Occipital lobe (tissue), 1 donor: ENCODE measurements at regions not wholly inside any gene's neighbourhood (a gene's known extent, or its start where the extent isn't known, plus 50 kb on each side); places are given as distances from the start of the nearest gene placed in this dataset.

ENCODE experiments used
- DNase-seq: peaks from one replicate; lab custom pipeline; 2025; lab: John Stamatoyannopoulos, UW

DNA sequence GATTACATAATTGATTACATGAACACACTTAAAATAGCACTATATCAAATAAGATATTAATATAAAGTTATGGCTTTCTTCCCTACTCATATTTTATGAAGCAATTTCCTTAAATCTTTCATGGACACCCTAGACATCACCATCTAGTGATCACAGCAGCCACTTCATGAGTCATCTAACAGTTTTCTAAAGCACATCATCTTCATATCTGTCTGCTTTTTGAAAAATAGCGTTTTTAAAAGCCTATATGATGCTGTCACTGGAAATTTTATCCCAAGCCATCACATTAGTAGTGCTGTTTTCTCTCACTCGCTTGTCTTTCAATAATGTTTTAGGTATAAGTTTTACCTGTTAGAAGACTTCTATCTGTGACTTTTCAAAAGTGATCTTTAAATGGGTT lies 326.1 kb downstream of the SLITRK6 start:
- no peak for DNase-seq

DNA sequence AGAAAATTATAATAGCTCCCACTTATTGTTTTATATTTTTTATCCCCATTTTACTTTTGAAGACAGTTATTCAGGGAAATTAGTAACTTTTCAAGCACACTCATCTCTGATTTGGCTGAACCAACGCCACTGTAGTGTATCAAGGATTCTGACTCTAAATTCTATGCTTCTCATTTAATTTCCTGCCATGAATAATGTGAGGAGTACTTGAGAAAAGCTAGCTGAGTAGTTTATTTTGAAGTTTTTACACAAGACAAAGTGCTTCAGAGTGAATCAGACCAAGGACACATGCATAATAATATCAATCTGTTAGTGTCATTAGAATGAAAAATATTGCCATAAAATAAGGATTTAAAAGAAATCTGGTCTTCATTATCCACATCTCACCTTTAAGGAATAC lies 329.9 kb downstream of the SLITRK6 start:
- DNase-seq: no peak

DNA sequence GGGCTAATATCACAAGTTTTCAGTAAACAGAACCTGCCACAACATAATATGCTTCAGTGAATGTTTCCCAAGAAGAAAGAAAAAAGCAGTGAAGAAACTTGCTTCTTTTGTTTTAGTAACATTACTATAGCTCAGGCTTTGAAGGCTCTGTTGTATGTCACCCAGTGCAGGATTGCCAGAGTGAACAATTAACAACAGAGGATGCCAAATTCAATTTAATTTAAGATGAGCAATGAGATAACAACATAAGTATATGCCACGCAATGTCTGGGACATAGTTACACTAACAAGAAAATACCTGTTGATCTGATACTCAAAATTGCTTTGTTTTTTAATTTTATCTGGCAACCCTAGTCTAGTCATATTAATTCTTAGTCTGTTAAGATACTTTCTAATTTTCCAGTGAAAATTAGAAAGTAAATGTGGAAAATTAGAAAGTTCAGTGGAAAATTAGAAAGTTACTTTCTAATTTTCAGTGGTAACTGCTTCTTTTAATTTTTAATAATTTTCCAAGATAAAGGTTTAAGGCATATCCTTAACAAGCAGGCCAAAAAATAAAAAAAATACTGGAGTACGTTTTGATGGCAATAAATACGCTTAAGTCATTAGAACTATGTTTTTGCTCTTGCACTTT lies 336.3 kb downstream of the SLITRK6 start:
- no peak for DNase-seq

DNA sequence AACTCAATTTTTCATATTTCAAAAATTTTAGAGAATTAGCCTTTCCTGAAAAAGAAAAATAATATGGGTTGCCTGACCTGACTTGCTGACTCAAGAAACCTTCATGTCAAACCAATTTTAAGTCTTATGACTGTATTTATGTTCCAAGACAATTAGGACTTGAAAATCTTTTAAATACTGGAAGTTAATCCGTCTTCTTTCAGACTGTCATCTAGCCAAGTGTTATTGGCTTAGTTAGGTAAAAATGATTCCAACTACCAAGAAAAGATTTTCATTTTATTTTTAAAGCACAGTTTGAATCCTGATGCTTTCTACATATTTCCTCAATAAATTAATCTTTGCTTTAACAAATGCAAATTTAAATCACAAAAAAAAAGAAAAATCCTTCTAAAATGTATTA lies 337.6 kb downstream of the SLITRK6 start:
- no peak for DNase-seq

DNA sequence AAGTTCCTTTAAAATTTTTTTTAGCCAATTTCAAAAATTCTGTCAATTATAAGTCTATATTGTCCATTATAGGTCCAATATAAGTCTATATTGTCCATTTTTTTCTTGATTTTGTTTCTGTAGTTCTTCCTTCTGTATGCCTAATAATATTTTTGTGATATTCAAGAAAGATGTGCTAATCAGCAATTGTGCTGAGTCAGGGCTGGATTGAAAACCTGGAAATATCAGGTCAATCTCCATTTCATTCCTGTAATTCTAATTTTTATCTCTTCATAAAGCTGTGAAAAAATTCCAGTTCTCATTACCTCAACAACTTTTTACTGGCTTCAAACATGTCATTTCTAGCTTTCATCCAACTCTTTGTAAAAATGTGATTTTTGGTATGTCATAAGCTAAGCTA lies 353.7 kb downstream of the SLITRK6 start:
- no peak for DNase-seq

DNA sequence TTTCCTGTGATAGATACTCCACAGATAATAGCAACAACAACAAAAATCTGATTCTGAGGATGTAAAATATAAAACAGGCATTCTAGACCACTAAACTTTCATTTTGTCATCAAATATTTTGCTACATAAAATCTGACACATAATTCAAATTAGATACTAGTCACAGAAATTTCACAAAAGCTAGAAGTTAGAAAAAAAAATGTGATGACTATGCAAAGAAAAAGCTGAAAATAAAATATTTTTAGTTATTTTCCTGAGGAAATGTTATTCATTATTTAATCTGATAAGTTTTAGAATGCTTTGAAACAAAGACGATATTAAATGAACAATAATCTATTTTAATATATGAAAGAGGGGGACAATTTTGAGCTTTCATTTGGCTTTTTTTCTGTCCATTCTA lies 357.2 kb downstream of the SLITRK6 start:
- no peak for DNase-seq

DNA sequence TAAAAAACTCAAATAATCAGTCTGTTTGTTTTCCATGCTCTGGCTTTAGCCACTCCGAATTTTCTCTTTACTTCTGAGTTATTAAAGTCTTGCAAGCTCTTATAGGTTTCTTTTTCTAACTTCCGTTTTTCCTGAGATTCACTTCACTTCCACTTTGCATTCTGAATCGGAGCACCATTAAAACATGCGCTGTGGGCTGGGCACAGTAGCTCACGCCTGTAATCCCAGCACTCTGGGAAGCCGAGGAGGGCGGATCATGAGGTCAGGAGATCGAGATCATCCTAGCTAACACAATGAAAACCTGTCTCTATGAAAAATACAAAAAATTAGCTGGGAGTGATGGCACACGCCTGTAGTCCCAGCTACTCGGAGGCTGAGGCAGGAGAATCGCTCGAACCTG lies 357.9 kb downstream of the SLITRK6 start:
- no peak for DNase-seq

DNA sequence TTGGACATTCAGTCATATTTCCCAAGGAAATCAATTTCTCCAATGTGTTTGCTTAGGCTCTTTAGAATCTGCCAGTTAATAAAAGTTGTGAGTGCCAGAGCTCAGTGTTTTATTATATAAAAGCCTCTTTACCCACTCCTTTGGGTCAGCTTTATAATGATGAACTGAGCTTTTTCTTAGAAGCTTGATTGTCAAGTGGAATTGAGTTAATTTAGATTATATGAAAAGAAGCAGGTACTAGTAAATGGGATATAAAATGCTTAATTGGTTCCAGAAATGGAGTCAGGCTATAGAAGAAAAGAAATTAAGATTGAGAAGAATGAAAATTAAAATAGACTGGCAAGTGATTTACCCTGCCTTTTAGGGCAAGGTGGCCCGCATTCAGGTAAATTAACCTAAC lies 363.2 kb downstream of the SLITRK6 start:
- no peak for DNase-seq

DNA sequence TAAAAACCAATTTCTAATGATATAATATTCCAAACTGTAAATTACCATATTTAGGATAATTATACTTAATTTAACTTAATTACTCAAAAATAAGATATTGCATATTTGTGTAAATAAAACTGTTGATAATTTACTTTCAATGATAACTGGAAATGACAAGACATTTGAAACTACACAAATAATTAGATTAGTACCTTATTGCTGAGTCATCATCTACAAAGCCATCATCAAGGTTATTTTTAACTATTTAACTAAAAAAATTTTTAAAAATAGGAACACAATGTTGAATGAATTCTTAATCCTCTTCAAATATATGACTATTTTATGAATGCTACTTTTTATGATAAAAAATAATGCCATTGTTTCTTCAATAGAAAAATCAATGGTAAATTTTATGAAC lies 364.3 kb downstream of the SLITRK6 start:
- no peak for DNase-seq

DNA sequence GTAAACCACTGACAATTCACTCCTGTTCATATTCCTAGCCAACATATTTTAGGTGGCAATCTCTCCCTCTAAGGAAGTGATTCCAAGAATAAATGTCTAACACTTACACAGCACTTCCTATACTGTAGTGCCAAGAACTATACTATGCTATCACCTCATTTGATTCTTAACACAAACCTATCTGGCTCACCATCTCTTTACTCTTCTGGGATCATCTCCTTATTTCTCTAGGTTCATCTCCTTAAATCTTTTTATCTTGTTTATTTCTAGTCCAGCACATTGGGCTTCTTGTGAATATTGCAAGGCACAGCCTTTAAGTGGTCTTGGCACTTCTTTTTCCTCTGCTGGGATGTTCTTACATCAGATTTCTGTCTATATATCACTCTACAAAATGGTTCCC lies 366.3 kb downstream of the SLITRK6 start:
- no peak for DNase-seq

DNA sequence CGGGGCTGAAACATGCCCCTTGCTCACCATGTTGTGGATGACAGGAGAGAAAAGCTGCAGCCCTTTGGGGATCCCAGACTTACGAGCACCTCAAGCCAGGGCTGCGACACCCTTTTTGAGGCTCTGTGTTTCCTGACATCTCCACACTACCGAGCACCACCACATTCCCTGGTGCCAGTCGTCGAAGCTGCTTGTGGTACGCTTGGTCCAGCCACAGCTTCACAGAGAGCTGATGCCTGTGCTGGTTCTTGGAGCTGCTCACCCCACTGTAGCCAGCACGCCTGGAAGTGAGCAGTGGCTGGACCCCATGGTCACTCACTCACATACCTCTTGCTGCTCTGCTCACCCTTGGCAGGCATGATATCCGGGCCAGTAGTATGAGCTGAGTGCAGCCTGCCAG lies 367.5 kb downstream of the SLITRK6 start:
- DNase-seq: no peak

DNA sequence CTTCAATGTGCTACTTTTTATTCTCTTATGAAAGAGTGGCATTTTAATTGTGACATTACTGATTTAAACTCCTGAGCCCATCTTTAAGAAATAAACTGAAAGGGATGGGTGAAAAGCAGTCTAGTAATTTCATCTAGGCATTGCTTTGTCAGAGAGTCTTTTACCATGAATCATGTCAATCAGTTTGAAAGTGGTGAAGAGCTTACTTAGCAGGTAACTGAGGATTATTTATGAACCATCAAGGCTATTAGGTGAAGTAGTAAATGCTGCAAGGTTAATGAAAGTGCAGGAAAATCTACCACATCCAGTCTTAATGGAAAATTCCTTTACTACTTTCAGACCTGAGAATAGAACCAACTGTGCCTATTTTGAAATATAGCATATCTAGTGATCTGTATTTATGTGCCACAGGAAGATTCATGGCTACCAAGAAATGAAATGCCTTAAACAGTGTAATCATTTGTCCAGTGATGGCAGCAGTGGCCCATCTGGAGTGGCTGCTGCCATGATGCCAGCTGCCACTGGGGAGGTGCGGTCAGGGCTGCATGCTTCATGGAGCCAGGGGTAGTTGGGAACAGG lies 368.9 kb downstream of the SLITRK6 start:
- no peak for DNase-seq

DNA sequence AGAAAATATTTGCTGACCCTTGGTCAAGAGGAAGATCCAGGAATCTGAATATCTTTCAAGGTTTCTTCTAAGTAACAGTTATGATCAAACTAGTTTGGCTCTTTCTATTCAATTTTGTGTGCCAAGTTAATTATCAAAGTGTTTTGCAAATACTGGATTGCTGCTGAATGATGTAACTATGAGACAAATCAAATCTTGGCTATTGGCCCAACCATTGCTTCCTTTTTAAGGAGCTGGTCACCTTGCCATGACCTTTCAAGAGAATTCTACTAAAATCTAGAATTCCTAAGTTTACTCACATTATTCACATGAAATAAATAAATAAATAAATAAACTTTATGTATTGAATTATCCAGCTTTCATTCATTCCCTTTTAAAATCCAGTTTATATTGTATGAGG lies 371.8 kb downstream of the SLITRK6 start:
- no peak for DNase-seq

DNA sequence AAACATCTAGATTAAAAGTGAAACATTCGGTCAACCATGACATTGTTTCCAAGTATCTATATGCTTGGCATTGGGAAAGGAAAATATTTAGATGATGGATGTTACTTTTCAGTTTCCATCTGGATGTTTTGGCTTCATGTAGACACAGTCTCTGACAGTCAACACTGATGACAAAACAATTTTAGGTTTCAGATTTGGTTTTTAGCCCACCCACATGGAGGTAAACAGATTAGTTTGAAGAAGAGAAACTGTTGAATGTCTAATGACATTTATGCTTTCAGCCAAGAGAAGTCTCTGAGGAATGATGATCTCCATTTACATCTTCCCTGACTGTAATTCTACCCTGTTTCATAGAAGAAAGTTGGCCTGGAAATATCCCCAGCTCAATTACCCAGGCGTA lies 379.1 kb downstream of the SLITRK6 start:
- DNase-seq: no peak

DNA sequence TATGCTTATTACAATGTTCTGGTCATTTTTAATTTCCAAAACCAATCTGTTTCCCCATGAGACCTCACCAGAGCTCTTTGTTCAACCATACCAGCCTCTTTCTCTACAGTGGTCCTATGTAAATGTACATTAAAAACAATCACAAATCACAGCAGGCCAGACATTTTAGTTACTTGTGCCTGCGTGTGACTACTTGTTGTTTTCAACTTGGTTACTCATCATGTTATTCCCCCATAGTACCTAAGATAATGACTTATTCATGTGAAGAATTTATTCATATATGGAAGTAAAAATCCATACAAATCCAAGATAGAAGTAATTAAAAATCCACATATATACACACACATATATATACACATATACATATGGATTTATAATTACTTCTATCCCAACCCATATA lies 379.6 kb downstream of the SLITRK6 start:
- DNase-seq: no peak

DNA sequence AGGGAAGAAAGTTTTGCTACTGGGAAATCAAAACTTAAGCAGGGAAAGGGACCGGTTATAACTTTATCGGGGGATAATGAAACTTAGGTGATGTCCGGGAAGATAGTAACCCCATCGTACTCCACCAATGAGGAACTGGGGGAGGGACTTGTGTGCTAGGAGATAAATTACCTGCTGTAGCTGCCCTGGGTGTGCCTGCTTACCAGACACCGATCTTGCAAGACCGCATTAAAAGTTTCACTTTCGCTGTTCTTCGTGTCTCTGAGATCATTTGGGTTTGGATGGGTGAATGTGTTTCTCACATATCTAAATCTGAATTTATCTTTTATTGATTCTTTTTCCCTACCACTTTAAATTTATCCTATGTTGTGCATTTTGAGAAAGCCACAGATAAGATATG lies 381.4 kb downstream of the SLITRK6 start:
- DNase-seq: no peak

DNA sequence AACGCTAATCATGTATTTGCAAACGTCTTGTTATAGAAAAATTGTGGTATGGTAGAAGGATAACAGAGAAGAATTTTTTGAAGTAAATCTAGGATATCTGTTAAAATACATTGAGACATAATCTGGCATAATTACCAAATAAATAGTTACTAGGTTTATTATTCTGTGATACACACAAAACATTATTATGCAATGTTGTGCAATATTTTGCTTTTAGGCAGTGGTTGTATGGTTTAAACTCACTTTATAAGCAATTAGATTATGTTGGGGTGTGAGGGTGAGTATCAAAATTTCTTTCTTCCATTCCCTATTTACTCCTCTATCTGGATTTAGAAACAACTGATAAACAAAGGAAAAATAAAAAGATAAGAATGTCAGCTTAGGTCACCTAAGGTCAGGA lies 385.6 kb downstream of the SLITRK6 start:
- no peak for DNase-seq

DNA sequence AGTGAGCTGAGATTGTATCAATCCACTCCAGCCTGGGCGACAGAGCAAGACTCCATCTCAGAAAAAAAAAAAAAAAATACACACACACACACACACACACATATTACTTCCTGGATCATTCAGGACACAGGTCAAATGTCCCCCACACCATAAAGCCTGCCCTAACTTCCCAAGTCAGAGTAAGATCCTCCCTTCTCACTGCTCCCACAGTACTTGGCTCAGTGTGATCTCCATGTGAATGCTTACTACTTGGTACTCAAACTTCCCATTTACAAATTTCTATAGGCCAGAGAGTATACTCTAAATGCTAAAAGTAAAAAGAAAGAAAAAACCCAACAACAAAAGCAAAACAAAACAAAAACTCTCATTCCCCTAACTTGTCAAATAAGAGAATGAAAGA lies 386.8 kb downstream of the SLITRK6 start:
- DNase-seq: no peak

DNA sequence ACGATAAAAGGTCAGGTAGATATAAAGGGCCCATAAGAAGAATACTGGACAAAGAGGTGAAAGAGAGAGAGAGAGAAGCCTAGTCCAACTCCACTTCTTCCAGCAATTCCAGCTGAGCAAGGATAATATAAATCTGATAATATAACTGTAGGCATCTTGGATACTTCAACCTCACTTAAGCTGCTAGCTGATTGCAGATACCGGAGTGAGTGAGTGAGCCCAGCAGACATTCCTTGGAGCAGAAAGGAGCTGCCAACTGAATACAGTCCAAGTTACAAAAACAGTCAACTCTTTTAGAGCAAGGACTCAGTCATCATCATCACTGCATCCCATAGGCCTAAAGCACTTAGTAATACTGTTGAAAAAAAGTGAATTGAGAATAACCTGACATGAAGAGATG lies 387.6 kb downstream of the SLITRK6 start:
- DNase-seq: no peak

DNA sequence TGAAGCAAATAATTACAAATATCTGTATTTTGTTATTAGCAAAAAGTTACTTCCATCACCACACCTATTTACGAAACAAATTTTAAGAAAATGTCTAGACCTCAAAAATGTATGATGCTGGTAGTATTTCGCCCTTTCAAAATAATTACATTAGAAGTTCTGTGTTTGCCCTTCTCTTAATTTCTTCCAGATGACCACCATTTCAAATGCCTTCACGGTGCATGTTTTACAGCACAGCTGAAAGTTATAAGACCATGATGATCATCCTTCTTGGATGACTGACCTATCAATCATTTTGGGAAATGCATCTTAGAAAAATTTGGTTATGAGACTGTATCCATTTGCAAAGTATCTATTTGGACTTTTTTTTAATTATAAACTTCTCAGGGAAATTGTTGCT lies 390.8 kb downstream of the SLITRK6 start:
- no peak for DNase-seq

DNA sequence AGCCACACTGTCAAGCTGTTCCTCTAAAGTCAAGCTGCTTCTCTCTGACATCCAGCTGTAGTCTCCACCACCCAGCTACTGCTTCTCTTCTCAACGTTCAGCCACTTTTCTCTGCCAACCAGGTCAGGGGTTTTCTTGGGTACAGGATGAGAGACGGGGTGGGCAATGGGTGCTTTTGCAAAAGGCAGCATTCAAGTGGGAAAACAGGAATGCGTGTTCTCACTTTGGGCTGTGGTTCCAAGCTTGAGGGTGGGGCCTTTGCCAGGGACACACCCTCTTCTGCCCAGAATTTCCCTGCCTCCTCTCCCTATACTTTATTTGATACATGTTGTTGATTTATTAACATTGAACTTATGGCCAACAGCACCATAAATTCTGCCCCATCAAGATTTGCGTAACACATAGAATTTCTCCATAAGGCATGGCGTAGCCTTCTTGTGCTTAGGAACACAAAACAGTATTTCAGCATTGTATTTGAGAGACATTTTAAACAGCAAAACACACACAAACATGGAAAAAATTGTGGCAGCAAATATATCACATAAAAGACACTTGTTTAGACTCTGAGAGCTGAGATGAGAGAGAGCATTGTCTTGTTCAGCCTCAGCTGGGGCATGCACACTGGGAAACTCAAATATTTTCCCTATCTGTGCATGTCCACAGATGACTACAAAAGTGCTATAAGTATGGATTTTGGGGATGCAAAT lies 392.8 kb downstream of the SLITRK6 start:
- no peak for DNase-seq

DNA sequence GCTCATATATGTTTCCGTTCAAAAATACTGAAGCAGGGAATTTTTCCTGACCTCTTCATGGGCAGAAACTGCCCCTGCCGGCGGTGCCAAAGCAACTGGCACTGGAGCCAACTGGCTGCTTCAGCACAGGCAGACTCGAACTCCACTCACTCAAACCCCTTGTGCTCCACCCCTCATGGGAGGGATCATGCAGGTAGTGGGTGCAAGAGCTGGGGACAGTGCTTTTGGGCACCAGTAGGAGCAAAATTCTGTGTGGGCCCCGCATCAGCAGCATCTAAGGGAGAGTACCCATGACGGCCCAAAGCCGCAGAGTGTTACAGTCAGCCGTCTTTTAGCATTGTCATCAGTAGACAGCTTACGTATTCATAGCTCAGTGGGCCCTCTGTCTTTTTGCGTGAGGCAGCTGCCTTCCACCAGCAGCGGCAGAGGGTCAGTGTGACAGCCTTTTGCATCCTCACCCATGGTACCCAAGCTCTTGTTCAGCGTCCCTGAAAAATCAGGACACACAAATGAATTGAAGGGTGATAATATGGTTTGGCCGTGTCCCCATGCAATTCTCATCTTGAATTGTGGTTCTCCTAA lies 393.8 kb downstream of the SLITRK6 start:
- peak; percentile 3 for DNase-seq

DNA sequence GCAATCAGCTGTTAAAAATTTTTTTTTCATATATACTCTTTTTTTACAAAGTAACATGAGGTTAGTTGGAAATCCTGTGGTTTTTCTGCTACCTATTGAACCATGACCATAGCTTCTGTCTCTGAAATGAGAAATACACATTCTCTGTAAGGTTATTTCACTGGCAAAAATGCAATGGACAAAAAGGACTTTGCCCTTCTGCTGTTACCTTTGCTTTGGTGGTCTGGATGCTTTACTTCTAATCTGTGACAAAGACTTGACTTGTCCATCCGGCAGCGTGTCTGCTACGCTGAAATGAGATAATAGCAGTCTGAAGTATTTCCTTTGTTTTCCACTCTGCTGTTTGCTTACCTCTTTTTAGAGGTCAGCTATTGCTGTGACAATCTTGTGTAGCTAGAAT lies 412.8 kb downstream of the SLITRK6 start:
- no peak for DNase-seq
